ENCODE measurements at regions not wholly inside any gene's neighbourhood (a gene's known extent, or its start where the extent isn't known, plus 50 kb on each side); places are given as distances from the start of the nearest gene placed in this dataset.

DNA sequence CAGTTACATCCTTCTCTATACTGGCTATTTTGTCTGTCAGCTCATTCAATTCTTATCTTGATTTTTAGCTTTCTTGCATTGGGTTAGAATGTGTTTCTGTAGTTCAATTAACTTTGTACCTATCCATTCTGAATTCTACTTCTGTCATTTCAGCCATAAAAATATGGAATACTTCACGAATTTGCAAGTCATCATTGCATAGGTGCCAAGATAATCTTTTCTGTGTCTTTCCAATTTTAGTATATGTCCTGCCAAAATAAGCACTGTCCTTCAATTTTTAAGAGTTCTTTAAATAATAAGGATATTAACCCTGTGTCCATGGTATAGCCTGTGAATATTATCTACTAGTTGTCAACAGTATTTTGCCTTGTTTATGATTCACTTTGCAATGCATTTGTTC lies 665.7 kb upstream of the MDGA2 start:
- no peak for TF ChIP-seq POLR2AphosphoS5 (IDR thresholded peaks at IDR 0.05)
- TF ChIP-seq, protein P1, sequence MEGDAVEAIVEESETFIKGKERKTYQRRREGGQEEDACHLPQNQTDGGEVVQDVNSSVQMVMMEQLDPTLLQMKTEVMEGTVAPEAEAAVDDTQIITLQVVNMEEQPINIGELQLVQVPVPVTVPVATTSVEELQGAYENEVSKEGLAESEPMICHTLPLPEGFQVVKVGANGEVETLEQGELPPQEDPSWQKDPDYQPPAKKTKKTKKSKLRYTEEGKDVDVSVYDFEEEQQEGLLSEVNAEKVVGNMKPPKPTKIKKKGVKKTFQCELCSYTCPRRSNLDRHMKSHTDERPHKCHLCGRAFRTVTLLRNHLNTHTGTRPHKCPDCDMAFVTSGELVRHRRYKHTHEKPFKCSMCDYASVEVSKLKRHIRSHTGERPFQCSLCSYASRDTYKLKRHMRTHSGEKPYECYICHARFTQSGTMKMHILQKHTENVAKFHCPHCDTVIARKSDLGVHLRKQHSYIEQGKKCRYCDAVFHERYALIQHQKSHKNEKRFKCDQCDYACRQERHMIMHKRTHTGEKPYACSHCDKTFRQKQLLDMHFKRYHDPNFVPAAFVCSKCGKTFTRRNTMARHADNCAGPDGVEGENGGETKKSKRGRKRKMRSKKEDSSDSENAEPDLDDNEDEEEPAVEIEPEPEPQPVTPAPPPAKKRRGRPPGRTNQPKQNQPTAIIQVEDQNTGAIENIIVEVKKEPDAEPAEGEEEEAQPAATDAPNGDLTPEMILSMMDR (IDR thresholded peaks at IDR 0.05) = no peak
- no peak for TF ChIP-seq POLR2A (IDR thresholded peaks at IDR 0.05)
- TF ChIP-seq EP300 (IDR thresholded peaks at IDR 0.05; ENCODE audit: low read depth) = no peak
